Stimulated activated effector memory CD8-positive, alpha-beta T cell treated with anti-CD3 and anti-CD28 coated beads, Interleukin-12 subunit alpha, Interleukin-12 subunit beta, amount 100 ng/mL, for 72 hours (primary cell): ENCODE measurements at regions not wholly inside any gene's neighbourhood (a gene's known extent, or its start where the extent isn't known, plus 50 kb on each side); places are given as distances from the start of the nearest gene placed in this dataset.

Experiments used
- ATAC-seq: fragments of 150-1000 bp; cut with Tn5 transposase; 2 replicates; pipeline ENCODE4 v1.10.0; 2021
- DNase-seq, 2 donors: peaks; one replicate each; pipeline ENCODE4 v3.0.0; 2021 to 2022; ENCODE audit warnings: low spot score in 2 of 2
- H3K27ac Mint-ChIP-seq: one replicate; pipeline ENCODE4 v1.8.0; 2022; ENCODE audit warnings: mild to moderate bottlenecking, mixed read lengths
- H3K36me3 Mint-ChIP-seq: one replicate; pipeline ENCODE4 v1.8.0; 2022; ENCODE audit warnings: mild to moderate bottlenecking, mixed read lengths
- H3K4me1 Mint-ChIP-seq: one replicate; pipeline ENCODE4 v1.8.0; 2022; ENCODE audit warnings: mixed read lengths
- H3K4me3 Mint-ChIP-seq: one replicate; pipeline ENCODE4 v1.8.0; 2022; ENCODE audit warnings: mild to moderate bottlenecking, mixed read lengths
- H3K9me3 Mint-ChIP-seq: one replicate; pipeline ENCODE4 v1.8.0; 2022; ENCODE audit warnings: mixed read lengths

DNA sequence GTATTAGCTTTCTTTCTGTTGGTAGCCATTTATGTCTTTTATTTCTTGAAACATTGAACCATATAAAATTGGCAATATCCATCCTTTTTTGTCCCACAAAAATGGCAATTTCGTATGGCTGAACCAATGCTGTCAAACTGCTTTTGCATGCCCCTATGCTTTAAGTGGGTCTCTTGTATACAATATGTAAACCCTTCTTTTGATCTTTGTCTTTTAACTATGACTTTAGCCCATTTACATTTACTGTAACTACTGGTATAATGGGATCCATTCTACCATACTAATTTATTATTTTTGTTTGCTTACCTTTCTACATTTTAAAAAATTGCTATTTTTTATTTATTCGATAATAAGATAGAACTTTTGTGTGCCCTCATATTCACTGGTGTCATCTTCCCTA, 93.4 kb downstream of the TENT4A start:
- Mint-ChIP-seq H3K4me1 (no peaks in the 10 kb centered on the region), H3K27ac (no peak overlapping the region), H3K9me3 (peaks cover 13% of the 10 kb centered on the region), H3K36me3 (no peaks in the 10 kb centered on the region), H3K4me3 (no peak overlapping the region)
- DNase-seq: no peak
- ATAC-seq: no peak

GRCh38 chr5:6808462-6808861, 95.2 kb downstream of the TENT4A start:
- no peak overlapping the region for H3K4me3 Mint-ChIP-seq
- H3K4me1 Mint-ChIP-seq: no peaks in the 10 kb centered on the region
- no peak overlapping the region for H3K27ac Mint-ChIP-seq
- no peaks in the 10 kb centered on the region for H3K36me3 Mint-ChIP-seq
- no peak for DNase-seq
- ATAC-seq: no peak
- peaks cover 13% of the 10 kb centered on the region for H3K9me3 Mint-ChIP-seq

DNA sequence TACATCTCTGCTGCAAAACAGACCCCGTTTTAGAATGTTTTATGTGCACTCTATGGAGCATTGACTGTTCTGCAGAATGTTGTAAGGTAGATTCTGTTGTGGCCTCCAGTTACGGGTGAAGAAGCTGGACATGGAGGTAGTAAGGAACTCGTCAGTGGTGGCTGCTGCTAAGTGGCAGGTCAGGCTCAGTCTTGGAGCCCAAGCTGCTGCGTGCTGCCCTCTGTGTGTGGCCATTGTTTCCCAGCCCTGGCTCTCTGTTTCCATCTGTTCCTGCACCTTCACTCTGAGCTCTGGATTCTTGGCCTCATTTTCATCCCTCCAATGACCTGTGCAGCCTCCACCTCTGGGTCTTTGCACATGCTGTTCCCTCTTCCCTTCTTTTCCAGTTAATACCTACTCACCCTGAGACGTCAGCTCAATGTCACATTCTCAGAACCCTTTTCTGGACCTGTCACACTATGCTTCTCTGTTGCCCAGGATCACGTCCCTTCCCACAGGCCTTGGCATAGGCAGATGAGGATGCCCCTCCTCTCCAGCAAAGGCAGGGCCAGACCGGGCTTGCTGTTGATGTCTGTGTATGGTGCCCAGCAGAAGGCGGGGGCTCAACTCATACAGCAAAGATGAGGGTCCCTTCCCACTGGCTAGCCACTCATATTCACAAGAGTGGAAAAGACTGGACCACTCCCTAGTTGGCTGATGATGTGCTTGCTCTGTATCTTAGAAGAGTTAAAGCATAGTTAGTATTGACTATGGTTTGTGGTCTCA, 97.6 kb downstream of the TENT4A start:
- Mint-ChIP-seq H3K4me1 (no peaks in the 10 kb centered on the region), H3K4me3 (no peak overlapping the region), H3K27ac (no peak overlapping the region), H3K9me3 (peaks cover 13% of the 10 kb centered on the region), H3K36me3 (no peaks in the 10 kb centered on the region)
- ATAC-seq: peak; percentile 32
- no peak for DNase-seq

DNA sequence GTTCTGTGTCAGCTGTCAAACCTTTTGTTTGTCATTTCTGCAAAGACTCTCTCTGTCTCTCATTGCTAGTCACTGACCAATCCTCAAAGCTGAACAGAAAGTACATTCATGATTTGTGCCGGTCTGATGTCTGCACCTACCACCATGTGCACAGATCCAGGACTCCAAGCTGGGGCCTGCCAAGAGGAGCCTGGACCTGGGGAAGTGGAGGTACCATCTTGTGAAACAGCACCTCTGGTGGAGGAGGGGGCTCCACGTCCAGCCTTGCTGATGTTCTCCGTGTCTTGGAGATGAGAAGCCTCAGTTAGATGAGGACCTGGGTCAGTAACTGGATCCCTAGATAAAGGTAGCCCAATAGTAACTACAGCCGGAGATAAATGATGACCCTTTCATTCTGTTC, 98.9 kb downstream of the TENT4A start:
- no peaks in the 10 kb centered on the region for H3K36me3 Mint-ChIP-seq
- H3K9me3 Mint-ChIP-seq: peaks cover 8% of the 10 kb centered on the region
- no peak overlapping the region for H3K27ac Mint-ChIP-seq
- DNase-seq (no peak), ATAC-seq (no peak)
- H3K4me1 Mint-ChIP-seq: no peaks in the 10 kb centered on the region
- no peak overlapping the region for H3K4me3 Mint-ChIP-seq

DNA sequence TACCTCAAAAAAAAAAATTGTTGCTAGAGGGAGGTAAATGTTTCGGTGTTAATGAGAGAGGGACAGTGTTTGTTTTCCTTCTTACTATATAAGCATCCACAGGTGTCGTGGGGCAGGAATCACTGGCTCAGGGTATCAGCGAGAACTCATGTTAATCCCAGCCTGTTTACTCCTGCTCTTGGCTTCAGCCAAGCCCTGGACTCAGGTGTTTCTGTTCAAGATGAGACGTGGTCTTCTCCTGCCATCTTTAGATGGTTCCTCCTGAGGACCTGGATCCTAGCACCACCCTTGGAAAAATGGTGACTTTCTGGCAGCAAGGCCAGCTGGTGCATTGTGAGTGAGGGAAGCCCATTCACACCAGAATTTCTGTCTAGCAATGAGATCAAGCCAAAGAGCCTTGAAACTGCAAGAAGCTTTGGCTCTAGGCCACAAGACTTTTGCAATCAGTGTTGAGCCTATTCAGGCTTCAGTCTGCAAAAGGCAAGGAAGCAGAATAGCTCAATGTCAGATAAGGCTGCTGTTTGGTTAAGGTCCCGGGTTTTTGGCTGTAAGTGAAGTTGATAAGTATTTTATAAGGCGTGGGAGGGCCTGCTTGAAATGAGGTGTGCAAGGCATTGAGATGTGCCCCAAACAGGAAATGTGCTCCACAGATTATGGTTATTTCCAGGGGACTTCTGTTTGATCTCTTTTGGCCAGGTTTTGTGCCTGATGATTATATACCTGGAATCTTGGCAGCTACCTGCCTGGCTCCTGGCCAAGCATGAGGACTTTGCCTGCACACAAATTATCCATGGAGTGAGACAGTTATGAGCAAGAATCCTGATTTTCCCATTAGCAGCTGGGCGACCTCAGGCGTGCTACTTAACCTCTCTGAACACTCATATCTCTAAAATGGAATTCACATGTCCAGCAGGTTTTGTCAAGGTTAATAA, 99.8 kb downstream of the TENT4A start:
- Mint-ChIP-seq H3K4me1 (no peaks in the 10 kb centered on the region), H3K4me3 (no peak overlapping the region), H3K27ac (no peak overlapping the region), H3K9me3 (peaks cover 3% of the 10 kb centered on the region), H3K36me3 (no peaks in the 10 kb centered on the region)
- no peak for DNase-seq
- no peak for ATAC-seq

GRCh38 chr5:6814816-6815215, 101.6 kb downstream of the TENT4A start:
- Mint-ChIP-seq H3K36me3 (no peaks in the 10 kb centered on the region), H3K9me3 (no peaks in the 10 kb centered on the region), H3K4me3 (no peak overlapping the region), H3K27ac (no peak overlapping the region), H3K4me1 (no peaks in the 10 kb centered on the region)
- DNase-seq: peak in 1 of 2 donors; percentile 37
- no peak for ATAC-seq

- H3K27ac Mint-ChIP-seq: no peak overlapping the region
- H3K4me3 Mint-ChIP-seq: no peak overlapping the region
- peak in 1 of 2 donors; percentile 22 for DNase-seq
- no peaks in the 10 kb centered on the region for H3K36me3 Mint-ChIP-seq
- H3K4me1 Mint-ChIP-seq: peaks cover 5% of the 10 kb centered on the region
- peaks cover 16% of the 10 kb centered on the region for H3K9me3 Mint-ChIP-seq
- ATAC-seq: no peak
Measured at GRCh38 chr5:6818594-6819511, 105.6 kb downstream of the TENT4A start.

GRCh38 chr5:6819521-6819920, 106.3 kb downstream of the TENT4A start:
- Mint-ChIP-seq H3K27ac (no peak overlapping the region), H3K36me3 (no peaks in the 10 kb centered on the region), H3K4me3 (no peak overlapping the region), H3K9me3 (peaks cover 16% of the 10 kb centered on the region), H3K4me1 (peaks cover 5% of the 10 kb centered on the region)
- DNase-seq (no peak), ATAC-seq (no peak)

DNA sequence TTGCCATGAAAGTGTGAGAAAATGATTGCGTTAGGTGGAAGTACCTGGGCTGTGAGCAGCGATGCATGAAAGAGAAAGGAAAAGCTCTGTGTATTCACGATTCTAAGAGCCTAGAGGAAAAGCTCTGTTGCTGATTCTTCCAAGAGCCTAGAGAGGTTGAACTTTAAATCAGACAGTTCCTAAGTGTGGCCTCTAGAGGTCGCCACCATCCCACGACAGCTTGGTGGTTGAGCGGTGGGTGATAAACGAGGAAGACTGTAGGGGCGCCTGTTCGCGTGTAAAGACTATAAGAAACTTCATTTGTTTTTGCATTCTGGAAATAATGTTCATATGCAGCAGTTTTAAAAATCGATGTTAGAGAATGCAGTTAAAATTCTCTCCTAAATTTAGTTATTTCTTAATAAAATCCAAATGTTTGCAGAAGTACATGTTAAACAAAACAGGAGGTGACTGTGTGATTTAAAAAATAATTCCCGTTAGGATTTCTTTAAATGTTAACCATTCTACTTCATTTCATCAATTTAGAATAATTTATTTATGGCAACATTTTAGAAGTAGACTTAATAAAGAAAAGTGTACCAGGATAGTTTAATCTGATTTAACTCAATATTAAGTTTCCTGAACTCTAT, 107.7 kb downstream of the TENT4A start:
- Mint-ChIP-seq H3K4me1 (peaks cover 5% of the 10 kb centered on the region), H3K4me3 (no peak overlapping the region), H3K27ac (no peak overlapping the region), H3K36me3 (no peaks in the 10 kb centered on the region), H3K9me3 (peaks cover 16% of the 10 kb centered on the region)
- DNase-seq (peak; percentile 24 to 78), ATAC-seq (no peak)

- peaks cover 16% of the 10 kb centered on the region for H3K9me3 Mint-ChIP-seq
- no peak overlapping the region for H3K4me3 Mint-ChIP-seq
- ATAC-seq (no peak), DNase-seq (no peak)
- peaks cover 5% of the 10 kb centered on the region for H3K4me1 Mint-ChIP-seq
- no peaks in the 10 kb centered on the region for H3K36me3 Mint-ChIP-seq
- H3K27ac Mint-ChIP-seq: no peak overlapping the region
Measured at GRCh38 chr5:6822068-6822467, 108.8 kb downstream of the TENT4A start.

DNA sequence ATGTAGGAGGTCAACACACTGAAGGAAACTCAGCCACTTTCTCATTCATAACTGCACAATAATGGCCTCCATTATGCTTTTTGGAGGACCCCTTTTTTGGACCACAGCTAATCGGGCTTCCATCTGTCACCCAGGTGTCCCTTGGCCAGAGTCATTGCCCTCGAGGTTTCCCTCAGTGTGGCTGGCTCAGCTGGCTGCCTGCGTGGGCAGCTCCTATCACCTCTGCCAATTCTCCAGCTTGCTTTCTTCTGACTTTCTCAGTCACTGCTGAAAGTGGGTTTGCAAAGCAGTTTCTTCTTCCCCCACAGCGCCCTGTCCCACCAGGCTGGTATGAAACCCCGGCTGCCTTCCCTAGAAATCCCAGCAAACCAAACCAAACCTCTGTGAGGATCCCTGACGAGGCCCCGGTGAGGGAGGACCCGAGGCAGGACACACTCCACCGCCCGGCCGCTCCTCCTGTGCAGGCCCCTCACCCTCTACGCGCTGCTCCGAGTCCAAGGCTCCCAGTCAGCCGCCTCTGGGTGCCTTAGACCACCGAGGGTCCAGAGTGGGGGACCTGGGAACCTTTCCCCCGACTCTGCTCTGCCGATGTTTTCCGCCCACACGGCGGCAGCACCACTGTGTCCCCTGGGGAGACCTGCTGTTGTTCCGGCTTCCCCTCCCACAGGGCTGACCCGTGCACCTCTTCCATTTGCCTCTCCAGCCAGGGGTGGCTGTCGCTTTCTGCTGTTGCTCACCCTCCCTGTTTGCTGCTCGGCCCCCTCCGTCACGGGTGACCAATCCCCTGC, 109.5 kb downstream of the TENT4A start:
- no peak overlapping the region for H3K4me3 Mint-ChIP-seq
- DNase-seq: peak in 1 of 2 donors; percentile 33
- ATAC-seq: no peak
- no peaks in the 10 kb centered on the region for H3K36me3 Mint-ChIP-seq
- H3K4me1 Mint-ChIP-seq: peaks cover 12% of the 10 kb centered on the region
- H3K9me3 Mint-ChIP-seq: peaks cover 16% of the 10 kb centered on the region
- no peak overlapping the region for H3K27ac Mint-ChIP-seq

GRCh38 chr5:6823996-6824395, 110.8 kb downstream of the TENT4A start:
- Mint-ChIP-seq H3K4me3 (no peak overlapping the region), H3K9me3 (peaks cover 20% of the 10 kb centered on the region), H3K36me3 (no peaks in the 10 kb centered on the region), H3K27ac (no peak overlapping the region), H3K4me1 (peaks cover 25% of the 10 kb centered on the region)
- ATAC-seq (no peak), DNase-seq (no peak)

DNA sequence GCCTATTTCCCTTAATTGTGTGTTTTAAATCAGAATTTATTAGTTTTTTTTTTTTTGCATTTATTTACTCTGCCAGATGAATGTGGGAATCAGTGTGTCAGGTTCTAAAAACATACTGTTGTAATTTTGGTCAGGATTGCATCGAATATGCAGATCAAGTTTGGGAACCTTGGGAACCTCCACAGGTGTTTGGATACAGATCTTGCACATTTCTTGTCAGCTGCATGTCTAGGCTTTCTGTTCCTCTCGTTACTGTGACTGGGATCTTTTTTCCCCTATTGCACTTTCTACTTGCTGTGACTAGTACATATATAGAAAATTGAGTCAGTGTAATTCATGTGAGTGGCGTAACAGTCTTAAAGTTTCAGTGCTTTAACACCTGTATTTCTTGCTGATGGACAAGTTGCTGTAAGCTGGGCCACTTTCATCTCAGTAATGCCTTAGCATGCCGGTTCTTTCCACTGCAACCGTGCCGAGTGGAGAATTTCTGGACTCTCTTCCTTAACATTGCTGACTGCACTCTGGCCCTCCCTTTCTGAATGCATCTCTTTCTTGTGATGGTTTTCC, 112.5 kb downstream of the TENT4A start:
- no peaks in the 10 kb centered on the region for H3K36me3 Mint-ChIP-seq
- DNase-seq (no peak), ATAC-seq (no peak)
- no peak overlapping the region for H3K27ac Mint-ChIP-seq
- no peak overlapping the region for H3K4me3 Mint-ChIP-seq
- H3K4me1 Mint-ChIP-seq: peaks cover 39% of the 10 kb centered on the region
- H3K9me3 Mint-ChIP-seq: peaks cover 18% of the 10 kb centered on the region

DNA sequence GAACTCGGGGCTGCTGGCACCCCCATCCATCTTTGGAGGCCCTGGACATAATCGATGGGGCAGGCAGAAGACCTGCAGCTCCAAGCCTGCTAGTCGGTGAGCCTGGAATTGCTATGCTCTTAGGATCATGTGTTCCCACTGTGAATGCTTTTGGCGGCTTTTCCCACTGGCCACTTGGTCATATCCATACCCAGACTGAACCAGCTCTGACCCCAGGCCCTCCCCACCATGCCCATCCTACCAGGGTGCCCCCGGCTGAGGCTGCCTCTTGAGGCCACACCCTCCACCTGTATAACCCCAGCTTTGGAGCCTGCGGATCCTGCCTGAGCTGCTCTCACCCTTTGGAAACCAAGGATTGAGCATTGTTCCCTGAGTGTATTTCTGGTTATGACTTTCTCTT, 113.5 kb downstream of the TENT4A start:
- no peaks in the 10 kb centered on the region for H3K36me3 Mint-ChIP-seq
- H3K9me3 Mint-ChIP-seq: peaks cover 15% of the 10 kb centered on the region
- H3K4me1 Mint-ChIP-seq: peaks cover 47% of the 10 kb centered on the region
- ATAC-seq (no peak), DNase-seq (no peak)
- no peak overlapping the region for H3K4me3 Mint-ChIP-seq
- no peak overlapping the region for H3K27ac Mint-ChIP-seq
